NT2/D1 (cell line): ENCODE measurements at regions not wholly inside any gene's neighbourhood (a gene's known extent, or its start where the extent isn't known, plus 50 kb on each side); places are given as distances from the start of the nearest gene placed in this dataset.

Source experiments
- SUZ12 ChIP-seq: IDR thresholded peaks from 2 replicates; pipeline ENCODE4 v1.6.1; 2011; ENCODE audit not compliant: insufficient read length, insufficient read depth; ENCODE audit errors: extremely low read depth
- ZNF274 ChIP-seq: IDR thresholded peaks from 2 replicates; pipeline ENCODE4 v1.6.1; 2011; ENCODE audit warnings: mild to moderate bottlenecking, low read depth, low read length

GRCh38 chr1:99106274-99106673 is 101.6 kb upstream of the PLPPR5 start:
- TF ChIP-seq SUZ12 (no peak), ZNF274 (no peak)
